Esophagus squamous epithelium (tissue), 5 donors: ENCODE measurements at regions not wholly inside any gene's neighbourhood (a gene's known extent, or its start where the extent isn't known, plus 50 kb on each side); places are given as distances from the start of the nearest gene placed in this dataset.

Source experiments
- DNase-seq: peaks from one replicate; lab custom pipeline; 2025; lab: John Stamatoyannopoulos, UW
- H3K27ac ChIP-seq, 4 donors: fragments of 200-600 bp; sonication (generic); one replicate each; pipeline ENCODE4 v1.5.1; 2016 to 2019; ENCODE audit warnings: mild to moderate bottlenecking in 1 of 4
- H3K27me3 ChIP-seq, 4 donors: fragments of 200-600 bp; sonication (generic); 1 replicate in 3 of 4; 2 replicates in 1 of 4; pipeline versions ENCODE4 v1.5.1 to v1.6.0; 2017 to 2021; ENCODE audit warnings: antibody characterized with exemption in 1 of 4
- H3K36me3 ChIP-seq, 3 donors: fragments of 200-600 bp; sonication (generic); one replicate each; pipeline ENCODE4 v1.5.1; 2016 to 2019
- H3K4me1 ChIP-seq, 3 donors: fragments of 200-600 bp; sonication (generic); one replicate each; pipeline ENCODE4 v1.5.1; 2017 to 2019
- H3K4me3 ChIP-seq, 4 donors: fragments of 200-600 bp; sonication (generic); 1 replicate in 3 of 4; 2 replicates in 1 of 4; pipeline ENCODE4 v1.5.1; 2016 to 2019; ENCODE audit warnings: mild to moderate bottlenecking in 2 of 4, moderate library complexity in 1 of 4
- H3K9me3 ChIP-seq, 3 donors: fragments of 200-600 bp; sonication (generic); one replicate each; pipeline ENCODE4 v1.5.1; 2016 to 2019
- POLR2A ChIP-seq, 4 donors: fragments of 450-650 bp; IDR thresholded peaks; one replicate each; pipeline ENCODE4 v1.6.1; 2017; ENCODE audit warnings: antibody characterized with exemption in 4 of 4, mild to moderate bottlenecking in 4 of 4, moderate library complexity in 3 of 4
- WGBS, 2 donors: methylation state at CpG; one replicate each; pipeline ENCODE4 v1.1.5; 2018; 5-methylcytosine and 5-hydroxymethylcytosine counted together
- intact Hi-C: fragments of 100-400 bp; cut with DNase I; formaldehyde crosslinking; loops from one replicate; pipeline ENCODE4 v1.15.0; 2022
- TF ChIP-seq, protein P1 (sequence below), 6 experiments: fragments of 450-650 bp in 4 of 6; fragments of 200-600 bp in 2 of 6; sonication (generic) in 2 of 6; IDR thresholded peaks; one replicate each; pipeline ENCODE4 v1.5.1; 2016 to 2019; ENCODE audit warnings: antibody characterized with exemption in 6 of 6, mild to moderate bottlenecking in 4 of 6, moderate library complexity in 4 of 6
- donor health status: DM: yes; HTN: yes; CAD: no.

DNA sequence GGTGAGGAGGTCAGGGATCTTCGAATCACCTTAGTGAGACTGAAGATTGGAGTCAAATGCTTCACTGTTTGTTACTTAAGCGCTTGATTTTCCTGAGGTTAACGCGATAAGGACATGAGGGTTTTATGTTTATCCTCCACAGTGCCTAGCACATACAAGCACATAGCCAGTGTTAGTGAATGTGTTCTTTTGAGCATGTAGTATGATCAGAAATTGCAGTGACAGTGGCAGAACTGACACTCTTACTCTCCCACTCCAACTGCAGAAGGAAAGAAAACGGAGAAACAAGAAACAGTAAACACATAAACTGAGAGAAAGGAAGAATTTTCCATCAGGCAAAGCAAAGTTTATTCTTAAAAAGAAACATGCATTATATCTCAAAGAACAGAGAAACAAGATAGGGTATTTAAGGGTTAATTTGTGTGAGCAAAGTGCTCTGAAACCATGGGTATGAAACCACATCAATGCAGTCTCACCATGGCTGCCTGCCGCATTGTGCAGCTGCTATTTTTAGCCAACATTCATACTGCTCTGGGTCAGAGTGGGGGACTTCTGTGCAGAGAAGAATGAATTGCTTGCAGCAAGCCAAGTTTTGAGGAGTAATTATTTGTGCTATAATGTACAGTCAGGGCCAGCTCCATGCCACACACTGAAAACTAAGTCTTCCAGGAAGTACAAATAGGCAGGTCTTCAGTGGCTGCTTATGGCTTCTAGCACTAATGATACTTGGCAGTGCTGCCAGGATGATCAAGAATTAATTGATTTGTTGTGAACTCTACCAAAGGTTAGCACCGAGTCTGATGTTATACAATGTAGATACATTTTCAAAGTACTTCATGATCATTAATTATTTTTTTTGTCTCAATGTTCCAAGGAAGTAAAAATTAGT lies 152.0 kb downstream of the MACC1 start:
- no peak overlapping the region for H3K27ac ChIP-seq
- H3K9me3 ChIP-seq, result peaks cover 0 to 12% (median 0%) of the 10 kb centered on the region in 3 donors
- intact Hi-C loops, result no loop called here
- WGBS, 2 donors, result 57 to 71% methylated on average over 7 of the region's 7 CpGs
- no peaks in the 10 kb centered on the region for H3K36me3 ChIP-seq
- H3K4me3 ChIP-seq, result no peak overlapping the region
- H3K4me1 ChIP-seq, result no peaks in the 10 kb centered on the region
- no peak for TF ChIP-seq POLR2A (IDR thresholded peaks at IDR 0.05)
- TF ChIP-seq, protein P1, sequence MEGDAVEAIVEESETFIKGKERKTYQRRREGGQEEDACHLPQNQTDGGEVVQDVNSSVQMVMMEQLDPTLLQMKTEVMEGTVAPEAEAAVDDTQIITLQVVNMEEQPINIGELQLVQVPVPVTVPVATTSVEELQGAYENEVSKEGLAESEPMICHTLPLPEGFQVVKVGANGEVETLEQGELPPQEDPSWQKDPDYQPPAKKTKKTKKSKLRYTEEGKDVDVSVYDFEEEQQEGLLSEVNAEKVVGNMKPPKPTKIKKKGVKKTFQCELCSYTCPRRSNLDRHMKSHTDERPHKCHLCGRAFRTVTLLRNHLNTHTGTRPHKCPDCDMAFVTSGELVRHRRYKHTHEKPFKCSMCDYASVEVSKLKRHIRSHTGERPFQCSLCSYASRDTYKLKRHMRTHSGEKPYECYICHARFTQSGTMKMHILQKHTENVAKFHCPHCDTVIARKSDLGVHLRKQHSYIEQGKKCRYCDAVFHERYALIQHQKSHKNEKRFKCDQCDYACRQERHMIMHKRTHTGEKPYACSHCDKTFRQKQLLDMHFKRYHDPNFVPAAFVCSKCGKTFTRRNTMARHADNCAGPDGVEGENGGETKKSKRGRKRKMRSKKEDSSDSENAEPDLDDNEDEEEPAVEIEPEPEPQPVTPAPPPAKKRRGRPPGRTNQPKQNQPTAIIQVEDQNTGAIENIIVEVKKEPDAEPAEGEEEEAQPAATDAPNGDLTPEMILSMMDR (IDR thresholded peaks at IDR 0.05), result no peak
- DNase-seq, result no peak
- H3K27me3 ChIP-seq, result no peaks in the 10 kb centered on the region

DNA sequence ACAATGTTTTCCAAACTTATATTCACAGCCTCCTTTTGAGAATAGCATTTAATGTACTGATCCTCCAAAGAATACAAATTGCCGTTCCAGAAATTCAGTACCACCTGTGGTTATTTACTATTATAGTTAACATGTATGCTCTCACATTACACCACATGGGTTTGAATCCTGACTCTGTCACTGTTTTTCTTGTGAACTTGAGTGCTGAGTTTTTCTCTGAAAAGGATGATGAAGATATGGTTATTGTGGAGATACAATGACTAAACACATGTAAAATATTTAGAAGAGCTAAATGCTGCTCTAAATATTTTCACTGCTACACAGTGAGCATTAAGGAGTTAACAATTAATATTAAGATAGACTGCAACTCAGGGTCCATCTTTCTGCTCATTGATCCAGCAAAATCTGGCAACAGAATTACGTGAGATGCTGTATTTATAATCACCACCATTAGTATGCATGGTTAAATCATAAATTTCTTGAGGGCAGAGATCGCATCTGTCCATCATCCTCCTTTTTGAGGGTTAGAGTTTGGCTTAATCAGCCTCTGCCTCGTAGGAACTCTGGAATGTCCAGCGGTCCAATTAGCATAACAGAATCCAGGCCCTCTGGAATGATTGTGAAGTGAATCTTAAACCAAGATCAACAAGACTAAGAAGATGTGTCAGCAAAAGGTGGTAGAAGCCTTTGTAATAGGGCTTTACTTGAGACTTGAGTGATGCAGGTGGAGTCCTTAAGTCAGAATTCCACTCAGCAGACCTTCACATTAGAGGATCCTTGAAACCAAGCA lies 152.8 kb downstream of the MACC1 start:
- DNase-seq, result no peak

GRCh38 chr7:20063644-20064043 lies 153.5 kb downstream of the MACC1 start:
- 54 to 72% methylated on average over 3 of the region's 3 CpGs for WGBS, 2 donors
- H3K27me3 ChIP-seq, result no peaks in the 10 kb centered on the region
- H3K27ac ChIP-seq, result no peak overlapping the region
- TF ChIP-seq, protein P1 (IDR thresholded peaks at IDR 0.05), result no peak
- no peak for TF ChIP-seq POLR2A (IDR thresholded peaks at IDR 0.05)
- no peak for DNase-seq
- intact Hi-C loops, result no loop called here
- H3K9me3 ChIP-seq, result peaks cover 0 to 12% (median 0%) of the 10 kb centered on the region in 3 donors
- H3K36me3 ChIP-seq, result no peaks in the 10 kb centered on the region
- no peak overlapping the region for H3K4me3 ChIP-seq
- no peaks in the 10 kb centered on the region for H3K4me1 ChIP-seq

More for the DNA sequence above, 152.8 kb downstream of the MACC1 start:
- H3K4me3 ChIP-seq, result no peak overlapping the region
- H3K27me3 ChIP-seq, result no peaks in the 10 kb centered on the region
- no peaks in the 10 kb centered on the region for H3K36me3 ChIP-seq
- H3K27ac ChIP-seq, result no peak overlapping the region
- no peak for TF ChIP-seq POLR2A (IDR thresholded peaks at IDR 0.05)
- TF ChIP-seq, protein P1 (IDR thresholded peaks at IDR 0.05), result no peak
- no peaks in the 10 kb centered on the region for H3K4me1 ChIP-seq
- peaks cover 0 to 12% (median 0%) of the 10 kb centered on the region in 3 donors for H3K9me3 ChIP-seq
- 69 to 80% methylated on average over 5 of the region's 5 CpGs for WGBS, 2 donors
- intact Hi-C loops, result no loop called here

DNA sequence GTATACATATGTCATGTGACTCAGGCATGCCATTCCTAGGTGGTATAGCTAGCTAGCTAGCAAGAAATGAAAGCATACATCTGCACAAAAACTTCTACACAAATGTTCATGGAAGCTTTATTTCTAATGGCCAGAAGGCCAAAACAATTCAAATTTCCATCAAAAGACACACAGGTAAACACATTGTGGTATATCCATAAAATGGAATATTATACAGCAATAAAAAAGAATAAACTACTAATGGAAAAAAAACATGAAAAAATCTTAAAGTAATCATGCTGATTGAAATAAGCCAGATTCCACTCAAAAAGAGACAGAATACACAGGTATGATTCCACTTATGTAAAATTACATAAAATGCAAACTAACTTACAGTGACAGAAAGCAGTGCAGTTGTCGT lies 154.3 kb downstream of the MACC1 start:
- Histone ChIP-seq H3K36me3 (no peaks in the 10 kb centered on the region), H3K4me1 (no peaks in the 10 kb centered on the region), H3K27me3 (no peaks in the 10 kb centered on the region), H3K4me3 (no peak overlapping the region), H3K27ac (no peak overlapping the region), H3K9me3 (peaks cover 0 to 8% (median 0%) of the 10 kb centered on the region in 3 donors)
- intact Hi-C loops, result no loop called here
- WGBS, 2 donors, result 65 to 93% methylated on average over 1 of the region's 1 CpG
- DNase-seq, result no peak
- TF ChIP-seq, protein P1 (IDR thresholded peaks at IDR 0.05), result no peak
- TF ChIP-seq POLR2A (IDR thresholded peaks at IDR 0.05), result no peak
